Gastrocnemius medialis (tissue), 4 donors: ENCODE measurements at regions not wholly inside any gene's neighbourhood (a gene's known extent, or its start where the extent isn't known, plus 50 kb on each side); places are given as distances from the start of the nearest gene placed in this dataset.

Experiments
- CTCF ChIP-seq, 5 experiments: fragments of 450-650 bp in 3 of 5; fragments of 200-600 bp in 2 of 5; sonication (generic) in 2 of 5; IDR thresholded peaks in 4 of 5; conservative IDR thresholded peaks in 1 of 5; 1 replicate in 4 of 5; 2 replicates in 1 of 5; pipeline ENCODE4 v1.5.1; 2016 to 2019; ENCODE audit warnings: antibody characterized with exemption in 5 of 5, mild to moderate bottlenecking in 3 of 5, moderate library complexity in 3 of 5
- POLR2A ChIP-seq, 2 donors: fragments of 450-650 bp; IDR thresholded peaks; one replicate each; pipeline ENCODE4 v1.6.1; 2017; ENCODE audit warnings: antibody characterized with exemption in 2 of 2, mild to moderate bottlenecking in 2 of 2, moderate library complexity in 2 of 2

- no peak for TF ChIP-seq CTCF (IDR thresholded peaks at IDR 0.05 in 4 of 5, conservative IDR thresholded peaks at IDR 0.05 in 1 of 5)
- TF ChIP-seq POLR2A (IDR thresholded peaks at IDR 0.05), result no peak
These were observed 138.7 kb downstream of the SALL1 start for GRCh38 chr16:51012396-51012795.
